SJCRH30 (cell line): ENCODE measurements at regions not wholly inside any gene's neighbourhood (a gene's known extent, or its start where the extent isn't known, plus 50 kb on each side); places are given as distances from the start of the nearest gene placed in this dataset.

Source experiments
- DNase-seq, 2 experiments: peaks; one replicate each; pipeline ENCODE4 v3.0.0-alpha.2; 2015 to 2020
- H3K27ac ChIP-seq: fragments of 250-450 bp; sonication (Bioruptor Pico); 2 replicates; pipeline ENCODE4 v1.5.1; 2020; ENCODE audit warnings: mild to moderate bottlenecking, moderate library complexity
- H3K27me3 ChIP-seq: fragments of 250-450 bp; sonication (Bioruptor Pico); 2 replicates; pipeline ENCODE4 v1.5.1; 2020; ENCODE audit warnings: mild to moderate bottlenecking, moderate library complexity
- H3K36me3 ChIP-seq: fragments of 250-450 bp; sonication (Bioruptor Pico); 2 replicates; pipeline ENCODE4 v1.5.1; 2020; ENCODE audit warnings: mild to moderate bottlenecking, moderate library complexity
- H3K4me1 ChIP-seq: fragments of 250-450 bp; sonication (Bioruptor Pico); 2 replicates; pipeline ENCODE4 v1.5.1; 2020; ENCODE audit warnings: mild to moderate bottlenecking, moderate library complexity
- H3K4me3 ChIP-seq: fragments of 250-450 bp; sonication (Bioruptor Pico); 2 replicates; pipeline ENCODE4 v1.5.1; 2020; ENCODE audit warnings: mild to moderate bottlenecking, moderate library complexity
- H3K9me3 ChIP-seq: fragments of 250-450 bp; sonication (Bioruptor Pico); replicated peaks from 2 replicates; pipeline ENCODE4 v1.5.1; 2020; ENCODE audit warnings: mild to moderate bottlenecking, moderate library complexity

DNA sequence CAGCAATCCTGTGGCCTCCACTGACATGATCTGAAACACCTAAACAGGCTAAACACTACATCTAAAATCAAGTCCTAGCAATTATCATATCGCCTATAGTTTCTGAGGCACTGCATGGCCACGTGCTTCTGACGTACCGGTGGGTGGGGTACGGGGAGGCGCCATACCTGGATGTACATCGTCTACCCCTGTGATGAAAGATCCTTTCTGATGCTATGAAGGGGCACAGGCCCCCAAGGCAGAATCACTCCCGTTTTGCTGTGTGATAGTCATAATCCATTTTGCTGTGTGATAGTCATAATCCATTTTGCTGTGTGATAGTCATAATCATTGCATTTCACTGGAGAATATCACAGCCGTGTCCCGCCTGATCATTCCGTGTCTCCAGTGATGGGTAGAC is 118.7 kb upstream of the SOX1 start:
- H3K27ac ChIP-seq, result no peak overlapping the region
- H3K4me3 ChIP-seq, result no peak overlapping the region
- no peaks in the 10 kb centered on the region for H3K36me3 ChIP-seq
- H3K9me3 ChIP-seq, result no peaks in the 10 kb centered on the region
- H3K27me3 ChIP-seq, result no peaks in the 10 kb centered on the region
- no peak for DNase-seq
- no peaks in the 10 kb centered on the region; the same call in 1 of the 2 replicates for H3K4me1 ChIP-seq

DNA sequence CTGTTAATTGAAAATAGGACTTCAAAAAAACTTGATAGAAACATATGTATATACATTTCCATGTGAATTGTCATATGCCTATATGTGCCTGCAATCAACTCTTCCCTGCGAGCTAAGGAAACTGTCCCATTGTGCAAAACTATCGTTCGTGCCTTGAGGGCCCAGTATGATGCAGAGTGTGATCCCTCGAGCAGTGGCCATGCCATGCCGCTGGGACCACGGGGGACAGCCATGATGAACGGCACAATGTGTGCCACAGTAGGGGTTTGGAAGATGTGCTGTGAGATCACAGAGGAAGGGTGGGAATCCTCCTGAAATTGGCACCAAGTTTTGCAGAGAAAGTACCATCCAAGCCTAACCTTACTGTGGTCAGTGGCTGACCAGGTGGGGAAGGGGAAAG is 118.1 kb upstream of the SOX1 start:
- H3K4me1 ChIP-seq, result peaks cover under 1% of the 10 kb centered on the region; the same call in 1 of the 2 replicates
- no peaks in the 10 kb centered on the region for H3K27me3 ChIP-seq
- H3K27ac ChIP-seq, result no peak overlapping the region
- DNase-seq, result no peak
- no peaks in the 10 kb centered on the region for H3K9me3 ChIP-seq
- no peaks in the 10 kb centered on the region for H3K36me3 ChIP-seq
- no peak overlapping the region for H3K4me3 ChIP-seq

DNA sequence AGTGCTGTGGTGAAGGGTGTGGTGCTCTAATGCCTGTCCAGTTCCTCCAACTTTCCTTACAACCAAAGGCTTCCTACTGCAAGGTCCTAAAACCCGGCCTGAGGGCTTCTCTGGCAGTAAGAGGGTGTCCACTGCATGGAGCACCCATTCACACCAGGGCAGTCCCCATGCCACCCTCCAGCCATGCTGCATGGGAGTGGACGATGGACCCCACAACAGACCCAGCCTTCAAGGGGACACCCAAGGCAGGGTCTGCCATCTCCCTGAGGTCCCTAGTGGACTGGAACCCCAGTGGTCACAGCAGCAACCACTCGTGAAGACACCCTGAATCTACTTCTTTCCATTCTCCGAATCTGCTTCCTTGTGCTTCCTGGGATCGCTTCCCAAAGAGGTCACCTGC is 117.6 kb upstream of the SOX1 start:
- no peaks in the 10 kb centered on the region for H3K27me3 ChIP-seq
- H3K27ac ChIP-seq, result no peak overlapping the region
- H3K36me3 ChIP-seq, result no peaks in the 10 kb centered on the region
- no peak overlapping the region for H3K4me3 ChIP-seq
- peaks cover 6% of the 10 kb centered on the region; the same call in 1 of the 2 replicates for H3K4me1 ChIP-seq
- no peak for DNase-seq
- no peaks in the 10 kb centered on the region for H3K9me3 ChIP-seq

DNA sequence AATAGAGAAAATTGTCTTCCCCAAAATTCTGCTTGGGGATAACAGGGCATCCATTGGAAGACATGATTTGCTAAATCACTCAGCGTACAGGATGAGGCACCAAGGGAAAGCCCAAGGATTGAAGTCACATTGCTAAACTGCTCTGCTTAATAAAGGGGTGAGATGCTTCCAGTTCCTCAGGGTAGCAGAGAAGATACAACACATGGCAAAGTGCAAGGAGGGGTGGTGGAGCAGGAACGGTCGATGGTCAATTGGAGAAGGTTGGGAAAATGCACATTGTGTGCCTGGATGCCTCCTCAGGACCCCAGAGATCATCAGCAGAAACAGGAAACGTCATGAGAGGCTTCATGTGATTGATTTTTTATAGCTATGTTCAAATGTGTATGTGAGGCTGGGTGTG is 116.3 kb upstream of the SOX1 start:
- Histone ChIP-seq H3K27me3 (no peaks in the 10 kb centered on the region), H3K36me3 (no peaks in the 10 kb centered on the region), H3K4me1 (peaks cover 9% of the 10 kb centered on the region), H3K27ac (no peak overlapping the region), H3K9me3 (no peaks in the 10 kb centered on the region), H3K4me3 (no peak overlapping the region)
- no peak for DNase-seq

DNA sequence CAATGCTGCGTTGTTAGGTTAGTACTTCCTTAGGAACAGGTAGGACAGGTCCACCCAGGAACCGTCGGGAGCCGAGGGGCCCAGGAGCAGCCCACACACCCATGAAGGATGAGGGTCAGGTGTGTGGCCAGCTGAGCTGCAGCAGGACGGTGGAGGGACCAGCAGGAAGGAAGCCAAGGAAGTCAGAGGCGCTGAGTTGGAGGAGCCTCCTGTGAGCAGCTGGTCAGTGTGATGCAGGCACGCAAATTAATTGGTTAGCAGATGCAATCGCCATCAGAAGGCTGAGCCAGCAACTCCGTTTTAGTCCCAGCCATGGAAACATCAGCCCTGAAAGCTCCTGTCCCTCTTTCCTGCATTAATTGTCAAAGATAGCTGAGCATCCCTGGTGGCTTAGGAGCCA is 114.9 kb upstream of the SOX1 start:
- no peaks in the 10 kb centered on the region for H3K27me3 ChIP-seq
- no peak overlapping the region for H3K4me3 ChIP-seq
- DNase-seq, result peak in 1 of 2 experiments; percentile 3
- H3K27ac ChIP-seq, result no peak overlapping the region
- H3K4me1 ChIP-seq, result peaks cover 9% of the 10 kb centered on the region
- H3K9me3 ChIP-seq, result no peaks in the 10 kb centered on the region
- H3K36me3 ChIP-seq, result no peaks in the 10 kb centered on the region

DNA sequence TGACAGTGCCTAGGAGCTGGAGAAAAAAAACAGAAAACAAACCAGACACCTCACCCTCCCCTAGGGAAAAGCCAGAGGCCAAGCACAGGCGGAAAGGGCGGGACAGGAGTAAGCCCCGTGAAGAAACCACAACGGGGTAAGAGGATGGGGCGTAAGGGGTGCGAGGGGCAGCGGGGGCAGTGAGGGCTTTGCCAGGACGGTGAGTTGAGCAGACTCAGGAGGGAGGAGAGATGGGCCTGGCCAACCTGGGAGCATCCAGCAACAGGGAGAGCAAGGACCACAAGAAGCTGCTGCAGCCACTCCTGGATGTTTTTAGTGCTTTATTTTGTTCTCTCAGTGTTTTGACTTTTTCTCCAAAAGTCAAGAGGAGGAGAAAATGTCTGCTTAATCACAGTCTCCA is 114.1 kb upstream of the SOX1 start:
- Histone ChIP-seq H3K36me3 (no peaks in the 10 kb centered on the region), H3K9me3 (no peaks in the 10 kb centered on the region), H3K27me3 (no peaks in the 10 kb centered on the region), H3K4me1 (peaks cover 9% of the 10 kb centered on the region), H3K4me3 (no peak overlapping the region), H3K27ac (no peak overlapping the region)
- DNase-seq, result peak in 1 of 2 experiments; percentile 5

DNA sequence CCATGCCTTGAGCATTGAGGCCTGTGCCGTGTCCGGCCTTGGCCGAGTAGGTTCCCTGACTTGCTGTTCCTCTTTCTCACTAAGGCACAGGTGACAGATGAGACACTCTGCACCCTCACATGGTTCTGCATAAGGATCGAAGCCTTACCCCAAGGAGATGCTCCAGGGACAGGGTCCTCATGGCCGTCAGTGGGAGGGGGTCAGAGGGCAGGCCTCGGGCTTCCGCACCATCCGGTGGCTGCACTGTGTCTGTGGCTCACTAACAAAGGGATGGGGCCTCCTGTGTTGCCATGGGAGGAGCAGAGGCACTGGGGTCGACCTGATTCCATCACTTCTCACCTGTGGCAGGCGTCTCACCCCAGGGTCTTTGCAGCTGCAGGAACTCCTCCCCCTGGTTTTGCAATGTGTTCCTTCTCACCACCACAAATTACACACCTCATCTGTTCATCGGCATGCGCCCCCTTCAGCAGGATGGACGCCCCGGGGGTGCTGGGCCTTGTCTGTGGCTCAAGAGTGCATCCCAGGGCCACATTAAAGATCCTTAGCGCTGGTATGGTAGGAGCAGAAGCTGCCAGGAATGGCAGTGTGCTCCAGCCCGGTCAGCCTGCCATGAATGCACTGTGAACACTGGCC is 113.3 kb upstream of the SOX1 start:
- no peaks in the 10 kb centered on the region for H3K27me3 ChIP-seq
- H3K9me3 ChIP-seq, result no peaks in the 10 kb centered on the region
- no peak overlapping the region for H3K27ac ChIP-seq
- peaks cover 9% of the 10 kb centered on the region for H3K4me1 ChIP-seq
- H3K36me3 ChIP-seq, result no peaks in the 10 kb centered on the region
- no peak overlapping the region for H3K4me3 ChIP-seq
- DNase-seq, result no peak

DNA sequence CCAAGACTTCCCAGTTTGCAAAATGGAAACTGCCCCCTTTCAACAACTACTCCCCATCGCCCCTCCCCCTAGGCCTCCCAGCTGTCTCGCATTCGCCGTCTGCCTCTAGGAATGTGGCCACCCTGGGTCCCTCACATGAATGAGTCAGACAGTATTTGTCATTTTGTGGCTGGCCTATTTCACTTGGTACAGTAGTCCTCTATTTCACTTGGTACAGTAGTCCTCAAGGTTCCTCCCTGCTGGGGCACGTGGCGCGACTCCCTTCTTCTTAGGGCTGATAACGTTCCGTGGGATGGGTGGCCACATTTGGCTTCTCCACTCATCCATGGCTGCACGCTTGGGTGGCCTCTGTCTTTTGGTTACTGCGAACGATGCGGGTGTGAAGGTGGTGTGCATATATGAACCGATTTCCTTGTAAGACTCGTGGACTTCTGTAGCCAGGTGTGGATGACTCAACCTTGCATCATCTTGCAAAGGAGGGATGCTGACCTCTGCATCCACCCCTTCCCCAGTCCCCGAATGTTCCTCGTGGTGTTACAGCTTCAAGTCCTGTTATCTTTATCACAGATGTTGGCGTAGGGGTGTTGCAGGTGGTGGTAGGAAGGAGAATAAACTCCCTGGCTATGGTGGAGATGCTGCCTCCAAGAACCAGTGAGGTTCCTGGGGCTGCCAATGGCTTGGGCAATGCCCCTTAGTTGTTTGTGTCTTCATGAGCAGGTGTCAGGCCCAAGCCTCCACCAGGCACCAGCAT is 112.1 kb upstream of the SOX1 start:
- Histone ChIP-seq H3K36me3 (no peaks in the 10 kb centered on the region), H3K4me1 (peaks cover 9% of the 10 kb centered on the region), H3K27me3 (no peaks in the 10 kb centered on the region), H3K27ac (no peak overlapping the region), H3K4me3 (peak overlapping the region; percentile 25), H3K9me3 (no peaks in the 10 kb centered on the region)
- DNase-seq, result peak; percentile 65 to 70

DNA sequence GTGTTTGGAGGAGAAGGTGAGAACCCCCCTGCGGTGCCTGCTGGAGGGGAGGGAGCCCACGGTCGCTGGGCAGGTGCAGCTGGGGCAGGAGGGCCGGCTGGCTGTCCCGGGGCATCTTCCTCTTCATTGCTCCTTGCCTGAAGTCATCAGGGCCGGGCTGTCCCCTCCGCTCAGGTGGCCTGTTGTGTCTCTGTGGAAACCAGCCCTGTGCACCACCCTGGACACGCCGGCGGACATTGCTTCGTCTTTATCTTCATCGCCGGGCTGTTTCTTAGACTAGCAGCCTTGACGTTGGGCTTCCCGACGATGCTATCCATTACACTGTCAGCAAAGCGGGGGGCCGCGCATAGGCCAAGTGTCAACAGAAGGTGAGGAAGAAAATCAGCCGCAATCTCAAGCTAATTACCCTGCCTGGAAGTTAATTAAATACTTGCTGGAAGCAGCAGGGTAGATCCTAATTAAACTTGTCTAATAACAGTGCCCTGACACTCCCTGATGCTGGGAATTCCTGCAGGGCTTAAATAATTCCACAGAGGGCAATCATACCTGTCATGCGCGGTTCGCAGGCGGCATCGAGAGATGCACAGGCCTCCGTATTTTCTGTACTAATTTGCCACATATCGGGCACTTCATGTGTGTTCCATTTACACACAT is 111.4 kb upstream of the SOX1 start:
- no peaks in the 10 kb centered on the region for H3K9me3 ChIP-seq

DNA sequence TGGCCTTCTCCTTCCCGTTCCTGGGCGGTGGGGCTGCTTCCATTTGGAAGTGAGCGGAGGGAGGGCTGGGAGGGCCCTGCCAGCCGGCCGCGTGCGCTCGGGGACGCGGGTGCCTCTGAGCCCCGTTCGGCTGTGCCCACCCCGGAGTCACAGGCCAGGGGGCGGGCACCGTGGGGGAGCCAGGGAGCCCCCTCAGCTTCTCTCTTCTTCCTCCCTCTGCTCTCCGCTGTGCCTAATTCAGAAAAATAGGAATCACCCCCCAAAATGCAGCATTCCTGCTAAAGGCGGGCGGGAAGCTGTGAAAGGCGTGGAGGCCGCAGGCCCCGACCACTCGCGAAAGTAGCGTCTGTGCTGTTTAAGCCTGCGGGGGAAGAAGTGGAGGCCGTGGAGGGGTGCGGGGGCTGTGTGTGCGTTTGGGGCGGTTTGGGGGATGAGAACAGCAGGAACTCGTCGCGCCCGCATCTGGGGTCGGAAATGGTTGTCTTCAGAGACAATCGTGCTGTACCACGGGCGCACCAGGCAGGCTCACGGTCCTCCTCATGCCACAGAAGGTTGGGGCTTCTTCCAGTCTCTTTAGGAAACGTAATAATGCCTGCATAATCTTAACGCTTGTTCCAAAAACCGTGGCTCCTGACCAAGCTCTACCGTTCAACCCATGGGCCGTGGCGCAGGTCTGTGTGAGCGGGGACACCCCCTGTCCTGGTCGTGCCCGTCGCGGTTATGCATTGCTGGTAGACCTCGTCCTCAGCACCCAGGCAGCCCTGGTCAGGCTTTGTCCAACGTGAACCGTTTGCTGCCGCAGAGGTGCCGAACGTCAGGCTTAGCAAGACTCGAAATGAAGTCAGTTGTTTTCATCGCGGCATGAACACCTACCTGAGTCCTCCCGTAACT is 110.4 kb upstream of the SOX1 start:
- Histone ChIP-seq H3K4me3 (no peak overlapping the region), H3K4me1 (peaks cover 9% of the 10 kb centered on the region), H3K36me3 (no peaks in the 10 kb centered on the region), H3K27me3 (no peaks in the 10 kb centered on the region), H3K9me3 (no peaks in the 10 kb centered on the region), H3K27ac (no peak overlapping the region)
- no peak for DNase-seq

More for the DNA sequence above, 111.4 kb upstream of the SOX1 start:
- peaks cover 9% of the 10 kb centered on the region for H3K4me1 ChIP-seq
- no peak overlapping the region for H3K27ac ChIP-seq
- H3K27me3 ChIP-seq, result no peaks in the 10 kb centered on the region
- DNase-seq, result no peak
- no peak overlapping the region for H3K4me3 ChIP-seq
- H3K36me3 ChIP-seq, result no peaks in the 10 kb centered on the region

DNA sequence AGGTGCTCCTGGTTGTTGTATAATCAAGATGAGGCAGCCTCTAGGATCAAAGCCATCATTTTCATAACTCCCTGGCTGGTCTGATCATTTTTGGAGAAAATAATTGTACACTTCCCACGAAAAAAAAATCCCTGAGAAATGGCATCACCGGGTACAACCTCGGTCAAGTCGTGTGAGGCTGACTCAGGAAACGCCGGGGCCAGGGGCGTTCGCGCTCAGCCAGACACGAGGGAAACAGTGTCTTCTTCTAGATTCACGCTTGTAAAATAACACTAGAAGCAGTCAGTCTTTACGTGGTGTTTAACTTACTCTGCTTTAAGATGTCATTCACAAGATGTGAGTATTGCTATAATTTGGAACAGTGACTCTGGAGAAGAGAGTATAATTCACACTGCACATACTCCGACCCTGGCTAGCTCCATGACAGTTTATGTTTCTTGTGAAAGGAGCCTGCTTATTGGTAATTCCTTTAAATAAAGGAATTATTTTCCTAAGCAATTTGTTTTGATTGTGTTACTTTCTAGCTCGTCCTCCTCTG is 109.0 kb upstream of the SOX1 start:
- no peak overlapping the region for H3K4me3 ChIP-seq
- H3K27me3 ChIP-seq, result no peaks in the 10 kb centered on the region
- no peaks in the 10 kb centered on the region for H3K36me3 ChIP-seq
- no peak for DNase-seq
- no peaks in the 10 kb centered on the region for H3K9me3 ChIP-seq
- peaks cover 9% of the 10 kb centered on the region for H3K4me1 ChIP-seq
- no peak overlapping the region for H3K27ac ChIP-seq

DNA sequence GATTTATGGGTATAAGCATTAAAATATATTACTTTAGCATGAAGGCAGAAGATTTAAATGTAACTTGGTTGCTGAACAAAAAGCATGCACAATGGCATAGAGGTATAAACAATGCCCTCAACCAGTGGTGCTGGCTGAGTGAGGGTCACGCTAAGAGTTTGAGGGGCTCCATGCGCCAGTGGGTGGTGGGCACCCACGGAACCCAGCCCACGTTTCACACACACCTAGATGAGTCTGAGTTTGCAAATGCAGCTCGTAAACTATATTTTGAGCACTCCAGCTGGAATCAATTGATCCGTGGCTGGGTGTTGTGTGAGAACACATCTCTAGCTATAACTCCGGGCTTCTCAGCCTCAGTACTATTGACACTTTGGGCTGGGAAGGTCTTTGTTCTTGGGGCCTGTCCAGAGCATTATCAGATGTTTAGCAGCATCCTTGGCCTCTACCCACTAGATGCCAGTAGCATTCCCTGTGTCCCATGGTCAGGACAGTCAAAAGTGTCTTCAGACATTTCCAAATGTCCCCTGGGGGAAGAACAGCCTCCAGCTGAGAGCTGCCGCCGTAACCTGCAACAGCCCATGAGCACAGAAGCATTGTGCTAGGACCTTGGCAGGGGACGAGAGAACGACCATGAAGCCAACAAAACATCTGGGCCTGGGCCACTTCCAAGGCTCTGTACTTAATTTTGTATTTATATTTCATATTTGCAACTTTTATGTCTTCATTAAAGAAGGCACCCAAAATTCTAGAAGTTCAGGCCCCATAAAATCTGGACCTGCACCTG is 108.1 kb upstream of the SOX1 start:
- no peaks in the 10 kb centered on the region for H3K36me3 ChIP-seq
- no peak overlapping the region for H3K4me3 ChIP-seq
- H3K4me1 ChIP-seq, result peaks cover 9% of the 10 kb centered on the region
- DNase-seq, result no peak
- no peak overlapping the region for H3K27ac ChIP-seq
- no peaks in the 10 kb centered on the region for H3K27me3 ChIP-seq
- H3K9me3 ChIP-seq, result no peaks in the 10 kb centered on the region

DNA sequence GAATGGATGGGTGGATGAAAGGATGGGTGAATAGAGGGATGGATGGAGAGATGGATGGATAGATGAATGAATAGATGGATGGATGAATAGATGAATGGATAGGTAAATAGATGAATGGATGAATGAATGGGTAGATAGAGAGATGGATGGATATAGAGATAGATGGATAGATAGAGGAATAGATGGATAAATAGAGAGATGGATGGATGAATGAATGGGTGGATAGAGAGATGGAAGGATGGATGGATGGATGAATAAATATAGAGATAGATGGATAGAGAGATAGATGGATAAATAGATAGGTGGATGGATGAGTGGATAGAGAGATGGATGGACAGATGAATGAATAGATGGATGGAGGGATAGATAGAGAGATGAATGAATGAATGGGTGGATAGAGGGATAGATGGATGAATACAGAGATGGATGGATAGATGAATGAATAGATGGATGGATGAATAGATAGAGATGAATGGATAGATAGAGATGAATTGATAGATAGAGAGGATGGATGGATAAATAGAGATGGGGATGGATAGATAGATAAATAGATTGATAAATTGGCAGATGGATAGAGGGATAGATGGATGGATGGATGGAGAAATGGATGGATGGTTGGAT is 106.7 kb upstream of the SOX1 start:
- Histone ChIP-seq H3K27me3 (no peaks in the 10 kb centered on the region), H3K4me1 (no peaks in the 10 kb centered on the region), H3K9me3 (no peaks in the 10 kb centered on the region), H3K4me3 (no peak overlapping the region), H3K27ac (no peak overlapping the region), H3K36me3 (no peaks in the 10 kb centered on the region)
- DNase-seq, result no peak
